HT1080 (cell line): ENCODE measurements at regions not wholly inside any gene's neighbourhood (a gene's known extent, or its start where the extent isn't known, plus 50 kb on each side); places are given as distances from the start of the nearest gene placed in this dataset.
"Not testable (repeated sequence)": the region's sequence is repeated elsewhere in the genome, so short reads cannot be mapped to it uniquely, and the experiment has no call there.

ENCODE experiments used
- DNase-seq: peaks from one replicate; pipeline ENCODE4 v3.0.0-alpha.2; 2015; ENCODE audit warnings: low read depth

GRCh38 chr6:19721766-19722377, 115.3 kb upstream of the ID4 start:
- DNase-seq = no peak

- no peak for DNase-seq
Measured at GRCh38 chr6:19722999-19723398, 114.2 kb upstream of the ID4 start.

GRCh38 chr6:19723545-19723944, 113.6 kb upstream of the ID4 start:
- peak; percentile 74 for DNase-seq

GRCh38 chr6:19725436-19725835, 111.7 kb upstream of the ID4 start:
- not testable (repeated sequence) for DNase-seq

GRCh38 chr6:19731282-19731681, 105.9 kb upstream of the ID4 start:
- DNase-seq = peak; percentile 86

GRCh38 chr6:19734061-19734460, 103.1 kb upstream of the ID4 start:
- no peak for DNase-seq

GRCh38 chr6:19734519-19734918, 102.7 kb upstream of the ID4 start:
- DNase-seq = no peak

- no peak for DNase-seq
Measured at GRCh38 chr6:19736066-19736465, 101.1 kb upstream of the ID4 start.

- no peak for DNase-seq
Measured at GRCh38 chr6:19738010-19738409, 99.2 kb upstream of the ID4 start.

- DNase-seq = no peak
Measured at GRCh38 chr6:19749722-19750121, 87.4 kb upstream of the ID4 start.

- DNase-seq = no peak
Measured at GRCh38 chr6:19752746-19753145, 84.4 kb upstream of the ID4 start.

- DNase-seq = no peak
Measured at GRCh38 chr6:19753826-19754225, 83.3 kb upstream of the ID4 start.

GRCh38 chr6:19754686-19755085, 82.5 kb upstream of the ID4 start:
- no peak for DNase-seq

GRCh38 chr6:19755181-19755580, 82.0 kb upstream of the ID4 start:
- no peak for DNase-seq

GRCh38 chr6:19757036-19757435, 80.1 kb upstream of the ID4 start:
- peak; percentile 18 for DNase-seq

GRCh38 chr6:19759117-19759880, 77.9 kb upstream of the ID4 start:
- DNase-seq = peak; percentile 84

- DNase-seq = no peak
Measured at GRCh38 chr6:19761121-19761520, 76.0 kb upstream of the ID4 start.

- DNase-seq = peak; percentile 41
Measured at GRCh38 chr6:19771753-19772336, 65.3 kb upstream of the ID4 start.

GRCh38 chr6:19772891-19773290, 64.3 kb upstream of the ID4 start:
- no peak for DNase-seq

- DNase-seq = no peak
Measured at GRCh38 chr6:19781269-19781668, 55.9 kb upstream of the ID4 start.

- DNase-seq = no peak
Measured at GRCh38 chr6:19782588-19782987, 54.6 kb upstream of the ID4 start.
